ENCODE measurements at regions not wholly inside any gene's neighbourhood (a gene's known extent, or its start where the extent isn't known, plus 50 kb on each side); places are given as distances from the start of the nearest gene placed in this dataset.

DNA sequence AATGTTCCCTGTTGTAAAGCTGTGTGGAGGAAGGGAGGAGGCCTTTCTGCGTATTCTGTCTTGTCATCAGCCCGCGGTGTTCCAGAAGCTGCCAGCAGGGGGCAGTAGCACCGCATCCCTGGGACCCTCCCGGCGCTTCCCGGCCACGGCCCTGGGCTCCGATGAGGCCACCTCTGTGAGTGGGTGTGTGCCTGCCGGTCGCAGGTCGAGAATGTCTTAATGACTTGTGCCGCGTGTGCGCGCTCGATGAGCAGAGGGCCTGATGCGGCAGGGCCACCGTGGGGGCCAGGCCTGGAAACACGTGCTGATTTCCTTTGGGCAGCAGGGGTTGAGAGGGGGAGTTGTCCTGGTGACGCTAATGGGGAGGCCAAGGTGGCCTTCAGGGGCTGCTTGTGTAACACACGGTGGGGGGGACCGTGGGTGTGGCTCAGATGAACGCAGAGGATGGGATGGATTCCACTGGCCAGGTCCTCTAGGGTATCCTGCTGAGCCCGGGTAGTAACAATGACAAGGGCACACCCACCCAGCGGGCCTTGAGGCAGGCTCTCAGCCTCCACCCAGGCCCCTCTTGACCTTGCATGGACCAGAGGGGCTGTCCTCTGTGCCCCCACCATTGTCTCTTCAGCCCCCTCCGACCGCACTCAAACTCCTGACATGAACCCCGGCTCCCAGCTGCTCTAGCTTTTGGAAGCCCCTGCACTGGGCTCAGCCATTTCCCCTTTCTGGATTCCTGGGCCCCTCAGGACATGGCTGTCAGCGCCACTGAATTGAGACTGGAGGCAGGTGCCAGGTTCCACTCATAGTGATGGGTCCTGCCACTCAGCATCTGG, 135.9 kb upstream of the PODXL start (continued):
- TF ChIP-seq, protein P1, sequence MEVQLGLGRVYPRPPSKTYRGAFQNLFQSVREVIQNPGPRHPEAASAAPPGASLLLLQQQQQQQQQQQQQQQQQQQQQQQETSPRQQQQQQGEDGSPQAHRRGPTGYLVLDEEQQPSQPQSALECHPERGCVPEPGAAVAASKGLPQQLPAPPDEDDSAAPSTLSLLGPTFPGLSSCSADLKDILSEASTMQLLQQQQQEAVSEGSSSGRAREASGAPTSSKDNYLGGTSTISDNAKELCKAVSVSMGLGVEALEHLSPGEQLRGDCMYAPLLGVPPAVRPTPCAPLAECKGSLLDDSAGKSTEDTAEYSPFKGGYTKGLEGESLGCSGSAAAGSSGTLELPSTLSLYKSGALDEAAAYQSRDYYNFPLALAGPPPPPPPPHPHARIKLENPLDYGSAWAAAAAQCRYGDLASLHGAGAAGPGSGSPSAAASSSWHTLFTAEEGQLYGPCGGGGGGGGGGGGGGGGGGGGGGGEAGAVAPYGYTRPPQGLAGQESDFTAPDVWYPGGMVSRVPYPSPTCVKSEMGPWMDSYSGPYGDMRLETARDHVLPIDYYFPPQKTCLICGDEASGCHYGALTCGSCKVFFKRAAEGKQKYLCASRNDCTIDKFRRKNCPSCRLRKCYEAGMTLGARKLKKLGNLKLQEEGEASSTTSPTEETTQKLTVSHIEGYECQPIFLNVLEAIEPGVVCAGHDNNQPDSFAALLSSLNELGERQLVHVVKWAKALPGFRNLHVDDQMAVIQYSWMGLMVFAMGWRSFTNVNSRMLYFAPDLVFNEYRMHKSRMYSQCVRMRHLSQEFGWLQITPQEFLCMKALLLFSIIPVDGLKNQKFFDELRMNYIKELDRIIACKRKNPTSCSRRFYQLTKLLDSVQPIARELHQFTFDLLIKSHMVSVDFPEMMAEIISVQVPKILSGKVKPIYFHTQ (CRISPR knock-in tag; IDR thresholded peaks at IDR 0.05) = no peak

DNA sequence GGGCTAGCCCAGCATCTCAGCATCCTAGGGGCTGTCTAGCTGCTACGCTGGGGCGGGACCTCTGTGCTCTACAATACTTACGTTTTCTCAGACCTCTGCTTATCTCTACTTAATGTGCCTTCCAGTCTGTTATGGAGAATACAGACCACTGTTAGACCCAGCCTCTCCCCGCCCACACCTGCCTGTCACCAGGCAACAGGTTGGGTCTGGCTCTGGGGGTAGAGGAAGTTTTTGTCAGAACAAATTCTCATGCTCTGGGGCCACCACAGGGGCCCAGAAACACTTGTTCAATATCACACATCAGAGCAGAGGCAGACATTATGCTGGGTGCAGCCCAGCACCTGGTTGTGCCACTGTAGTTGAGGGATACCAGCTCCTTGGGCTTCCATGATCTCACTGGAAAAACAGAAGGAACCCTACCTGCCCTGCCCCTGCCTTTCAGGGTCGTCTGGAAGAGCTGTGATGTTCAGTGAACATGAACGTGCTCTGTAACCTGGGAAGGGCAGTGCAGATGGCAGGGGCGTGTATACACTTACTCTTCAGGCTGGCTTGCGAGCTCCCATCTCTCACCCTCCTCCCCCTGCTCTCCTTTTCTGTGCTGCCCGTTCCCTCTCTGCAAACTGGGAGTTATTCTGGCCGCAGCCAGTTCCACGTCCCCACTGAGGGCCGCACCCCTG, 135.2 kb upstream of the PODXL start:
- Mint-ChIP-seq H3K4me3 (no peak overlapping the region), H3K4me1 (peaks cover 13% of the 10 kb centered on the region), H3K27ac (no peak overlapping the region), H3K27me3 (ENCODE audit: low read depth) (peaks cover 6% of the 10 kb centered on the region), H3K36me3 (no peaks in the 10 kb centered on the region), H3K9me3 (no peaks in the 10 kb centered on the region)
- ChIA-PET CTCF (interaction anchor here (0.6 to 6.2 kb wide), 41 partner anchors 9 to 627 kb away, joined by 3 to 124 read pairs (median 4); no protein-coding TSS in a partner anchor), POLR2A (no interaction called here)
- no peak for ATAC-seq
- TF ChIP-seq, protein P2, sequence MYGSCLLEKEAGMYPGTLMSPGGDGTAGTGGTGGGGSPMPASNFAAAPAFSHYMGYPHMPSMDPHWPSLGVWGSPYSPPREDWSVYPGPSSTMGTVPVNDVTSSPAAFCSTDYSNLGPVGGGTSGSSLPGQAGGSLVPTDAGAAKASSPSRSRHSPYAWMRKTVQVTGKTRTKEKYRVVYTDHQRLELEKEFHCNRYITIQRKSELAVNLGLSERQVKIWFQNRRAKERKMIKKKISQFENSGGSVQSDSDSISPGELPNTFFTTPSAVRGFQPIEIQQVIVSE (CRISPR knock-in tag; IDR thresholded peaks at IDR 0.05; ENCODE audit: borderline replicate concordance) = no peak
- TF ChIP-seq CBFB (CRISPR knock-in tag; IDR thresholded peaks at IDR 0.05; ENCODE audit: low read depth) (no peak), ZNF121 (CRISPR knock-in tag; IDR thresholded peaks at IDR 0.05) (no peak)
- no peak for DNase-seq (ENCODE audit: low spot score)

DNA sequence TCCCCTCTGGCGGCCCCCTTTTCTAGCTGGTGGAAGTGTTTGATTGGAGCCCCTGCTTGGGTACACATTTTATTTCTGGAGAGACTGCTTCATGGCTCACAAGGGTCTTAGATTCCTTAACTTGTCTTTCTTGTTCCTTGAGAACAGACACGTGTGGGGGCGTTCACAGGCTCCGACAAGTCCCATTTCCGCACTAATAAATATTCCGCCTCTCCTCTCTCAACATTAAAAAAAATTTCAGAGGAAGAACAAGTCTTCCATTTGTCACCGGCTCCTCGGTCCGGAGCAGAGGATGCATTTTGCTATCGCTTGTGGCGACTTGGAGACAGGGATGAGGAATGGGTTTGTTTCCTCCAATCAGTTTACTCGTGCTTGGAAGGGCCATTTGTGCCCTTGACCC, 134.0 kb upstream of the PODXL start:
- TF ChIP-seq TEAD4 (CRISPR knock-in tag; IDR thresholded peaks at IDR 0.05) (no peak), IRF2 (CRISPR knock-in tag; IDR thresholded peaks at IDR 0.05; ENCODE audit: borderline replicate concordance, low read depth) (no peak), ZNF671 (CRISPR knock-in tag; IDR thresholded peaks at IDR 0.05) (no peak)
- TF ChIP-seq, protein P3, sequence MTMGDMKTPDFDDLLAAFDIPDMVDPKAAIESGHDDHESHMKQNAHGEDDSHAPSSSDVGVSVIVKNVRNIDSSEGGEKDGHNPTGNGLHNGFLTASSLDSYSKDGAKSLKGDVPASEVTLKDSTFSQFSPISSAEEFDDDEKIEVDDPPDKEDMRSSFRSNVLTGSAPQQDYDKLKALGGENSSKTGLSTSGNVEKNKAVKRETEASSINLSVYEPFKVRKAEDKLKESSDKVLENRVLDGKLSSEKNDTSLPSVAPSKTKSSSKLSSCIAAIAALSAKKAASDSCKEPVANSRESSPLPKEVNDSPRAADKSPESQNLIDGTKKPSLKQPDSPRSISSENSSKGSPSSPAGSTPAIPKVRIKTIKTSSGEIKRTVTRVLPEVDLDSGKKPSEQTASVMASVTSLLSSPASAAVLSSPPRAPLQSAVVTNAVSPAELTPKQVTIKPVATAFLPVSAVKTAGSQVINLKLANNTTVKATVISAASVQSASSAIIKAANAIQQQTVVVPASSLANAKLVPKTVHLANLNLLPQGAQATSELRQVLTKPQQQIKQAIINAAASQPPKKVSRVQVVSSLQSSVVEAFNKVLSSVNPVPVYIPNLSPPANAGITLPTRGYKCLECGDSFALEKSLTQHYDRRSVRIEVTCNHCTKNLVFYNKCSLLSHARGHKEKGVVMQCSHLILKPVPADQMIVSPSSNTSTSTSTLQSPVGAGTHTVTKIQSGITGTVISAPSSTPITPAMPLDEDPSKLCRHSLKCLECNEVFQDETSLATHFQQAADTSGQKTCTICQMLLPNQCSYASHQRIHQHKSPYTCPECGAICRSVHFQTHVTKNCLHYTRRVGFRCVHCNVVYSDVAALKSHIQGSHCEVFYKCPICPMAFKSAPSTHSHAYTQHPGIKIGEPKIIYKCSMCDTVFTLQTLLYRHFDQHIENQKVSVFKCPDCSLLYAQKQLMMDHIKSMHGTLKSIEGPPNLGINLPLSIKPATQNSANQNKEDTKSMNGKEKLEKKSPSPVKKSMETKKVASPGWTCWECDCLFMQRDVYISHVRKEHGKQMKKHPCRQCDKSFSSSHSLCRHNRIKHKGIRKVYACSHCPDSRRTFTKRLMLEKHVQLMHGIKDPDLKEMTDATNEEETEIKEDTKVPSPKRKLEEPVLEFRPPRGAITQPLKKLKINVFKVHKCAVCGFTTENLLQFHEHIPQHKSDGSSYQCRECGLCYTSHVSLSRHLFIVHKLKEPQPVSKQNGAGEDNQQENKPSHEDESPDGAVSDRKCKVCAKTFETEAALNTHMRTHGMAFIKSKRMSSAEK (CRISPR knock-in tag; IDR thresholded peaks at IDR 0.05; ENCODE audit: borderline replicate concordance) = no peak
- DNase-seq (ENCODE audit: low spot score) (no peak), ATAC-seq (no peak)
- Mint-ChIP-seq H3K27me3 (ENCODE audit: low read depth) (peaks cover 6% of the 10 kb centered on the region), H3K9me3 (no peaks in the 10 kb centered on the region), H3K4me3 (no peak overlapping the region), H3K4me1 (peaks cover 13% of the 10 kb centered on the region), H3K36me3 (no peaks in the 10 kb centered on the region), H3K27ac (no peak overlapping the region)
- POLR2A ChIA-PET = interaction anchor here (1.4 kb wide), 1 partner anchor 255 kb away, joined by 3 read pairs; no protein-coding TSS in a partner anchor
- CTCF ChIA-PET = interaction anchor here (1.2 to 6.2 kb wide), 13 partner anchors 12 to 603 kb away, joined by 3 to 124 read pairs (median 8); no protein-coding TSS in a partner anchor

DNA sequence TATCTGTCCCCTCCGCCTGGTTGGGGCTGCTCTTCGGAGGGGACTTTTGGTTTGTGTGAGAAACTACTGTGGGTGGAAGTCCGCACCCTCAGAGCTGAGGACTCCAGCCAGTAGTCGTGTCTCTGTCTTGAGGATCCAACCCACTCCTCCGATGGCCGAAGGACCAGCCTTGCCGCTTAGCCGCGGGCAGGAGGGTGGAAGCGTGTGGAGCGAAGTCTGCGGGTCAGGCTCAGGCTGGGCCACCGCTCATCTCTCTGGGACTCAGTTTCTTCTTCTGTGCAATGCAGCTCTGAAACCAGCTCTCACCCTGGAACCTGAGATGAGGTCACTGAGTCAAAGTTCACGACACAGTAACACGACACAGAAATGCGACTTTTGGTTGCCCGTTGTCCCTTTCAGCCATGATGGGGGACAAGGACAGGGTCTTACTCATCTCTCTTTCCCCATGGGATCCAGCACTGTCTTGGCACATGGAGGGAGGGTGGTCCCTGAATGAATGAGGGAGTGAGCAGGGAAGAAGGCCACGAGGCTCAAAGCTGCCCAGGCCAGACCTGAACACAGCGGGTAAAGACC, 133.3 kb upstream of the PODXL start:
- H3K4me3 Mint-ChIP-seq = no peak overlapping the region

More for the DNA sequence above, 133.3 kb upstream of the PODXL start:
- DNase-seq (ENCODE audit: low spot score) (no peak), ATAC-seq (no peak)
- CTCF ChIA-PET = interaction anchor here (0.6 to 6.2 kb wide), 85 partner anchors 10 to 891 kb away, joined by 3 to 124 read pairs (median 5); no protein-coding TSS in a partner anchor
- Mint-ChIP-seq H3K27ac (no peak overlapping the region), H3K9me3 (no peaks in the 10 kb centered on the region), H3K4me1 (peaks cover 13% of the 10 kb centered on the region), H3K36me3 (no peaks in the 10 kb centered on the region), H3K27me3 (ENCODE audit: low read depth) (peaks cover 6% of the 10 kb centered on the region)
- POLR2A ChIA-PET = interaction anchor here (1.4 kb wide), 1 partner anchor 255 kb away, joined by 3 read pairs; no protein-coding TSS in a partner anchor
- TF ChIP-seq ZNF219 (CRISPR knock-in tag; IDR thresholded peaks at IDR 0.05; ENCODE audit: borderline replicate concordance) (no peak), SP1 (CRISPR knock-in tag; conservative IDR thresholded peaks at IDR 0.05) (no peak), JAZF1 (CRISPR knock-in tag; IDR thresholded peaks at IDR 0.05) (no peak), EMX1 (CRISPR knock-in tag; IDR thresholded peaks at IDR 0.05) (no peak), IRF2 (CRISPR knock-in tag; IDR thresholded peaks at IDR 0.05; ENCODE audit: borderline replicate concordance, low read depth) (no peak), TCF7 (CRISPR knock-in tag; IDR thresholded peaks at IDR 0.05; ENCODE audit: low read depth) (no peak), OVOL2 (CRISPR knock-in tag; IDR thresholded peaks at IDR 0.05; ENCODE audit: borderline replicate concordance) (no peak), CBFB (CRISPR knock-in tag; IDR thresholded peaks at IDR 0.05; ENCODE audit: low read depth) (no peak), FOXK1 (CRISPR knock-in tag; IDR thresholded peaks at IDR 0.05) (no peak)
- TF ChIP-seq, protein P4, sequence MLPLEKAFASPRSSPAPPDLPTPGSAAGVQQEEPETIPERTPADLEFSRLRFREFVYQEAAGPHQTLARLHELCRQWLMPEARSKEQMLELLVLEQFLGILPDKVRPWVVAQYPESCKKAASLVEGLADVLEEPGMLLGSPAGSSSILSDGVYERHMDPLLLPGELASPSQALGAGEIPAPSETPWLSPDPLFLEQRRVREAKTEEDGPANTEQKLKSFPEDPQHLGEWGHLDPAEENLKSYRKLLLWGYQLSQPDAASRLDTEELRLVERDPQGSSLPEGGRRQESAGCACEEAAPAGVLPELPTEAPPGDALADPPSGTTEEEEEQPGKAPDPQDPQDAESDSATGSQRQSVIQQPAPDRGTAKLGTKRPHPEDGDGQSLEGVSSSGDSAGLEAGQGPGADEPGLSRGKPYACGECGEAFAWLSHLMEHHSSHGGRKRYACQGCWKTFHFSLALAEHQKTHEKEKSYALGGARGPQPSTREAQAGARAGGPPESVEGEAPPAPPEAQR (CRISPR knock-in tag; IDR thresholded peaks at IDR 0.05) = no peak
- TF ChIP-seq, protein P5, sequence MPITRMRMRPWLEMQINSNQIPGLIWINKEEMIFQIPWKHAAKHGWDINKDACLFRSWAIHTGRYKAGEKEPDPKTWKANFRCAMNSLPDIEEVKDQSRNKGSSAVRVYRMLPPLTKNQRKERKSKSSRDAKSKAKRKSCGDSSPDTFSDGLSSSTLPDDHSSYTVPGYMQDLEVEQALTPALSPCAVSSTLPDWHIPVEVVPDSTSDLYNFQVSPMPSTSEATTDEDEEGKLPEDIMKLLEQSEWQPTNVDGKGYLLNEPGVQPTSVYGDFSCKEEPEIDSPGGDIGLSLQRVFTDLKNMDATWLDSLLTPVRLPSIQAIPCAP (CRISPR knock-in tag; IDR thresholded peaks at IDR 0.05) = no peak
